HCT116 (cell line): ENCODE measurements at regions not wholly inside any gene's neighbourhood (a gene's known extent, or its start where the extent isn't known, plus 50 kb on each side); places are given as distances from the start of the nearest gene placed in this dataset.

Experiments used
- ATAC-seq: fragments of 200-7000 bp; cut with Tn5 transposase; 2 replicates; pipeline ENCODE4 v1.9.1; 2020; ENCODE audit warnings: mild to moderate bottlenecking, moderate library complexity
- BruUV-seq: library from RNA; stranded (reverse); fragments of 400-500 nt; replicated peaks from 2 replicates; lab custom pipeline; 2021; lab: Mats Ljungman, UMichigan
- CTCF ChIA-PET: fragments of 300-600 bp; sonication (Branson Sonifier 250); formaldehyde crosslinking; loops from one replicate; lab custom pipeline; 2021; ENCODE audit warnings: antibody characterized with exemption; lab: Charles Lee
- POLR2A ChIA-PET: fragments of 300-600, 350-600 bp; sonication (Branson Sonifier 250); formaldehyde crosslinking; loops from one replicate; lab custom pipeline; 2021; ENCODE audit warnings: antibody characterized with exemption; lab: Charles Lee
- RAD21 ChIA-PET, 2 experiments: fragments of 300-600 bp; sonication (Branson Sonifier 250); formaldehyde crosslinking; loops; one replicate each; lab custom pipeline; 2023; ENCODE audit warnings: low total read pairs in 2 of 2; ENCODE audit not compliant: uncharacterized antibody in 2 of 2, unreplicated experiment in 2 of 2, low non-redundant PET in 1 of 2; lab: Charles Lee
- DNase-seq: peaks from one replicate; pipeline ENCODE4 v3.0.0-alpha.2; 2010; ENCODE audit warnings: low read depth, low spot score
- H2AFZ ChIP-seq: fragments of 200-600 bp; shearing (Covaris generic), sonication (generic); 2 replicates; pipeline ENCODE4 v1.6.1; 2017; ENCODE audit warnings: low read depth, mixed run types, mixed read lengths, antibody characterized with exemption, low read length; ENCODE audit not compliant: poor library complexity, severe bottlenecking
- H3K27ac ChIP-seq: 2 replicates; pipeline ENCODE4 v1.5.1; 2012; ENCODE audit warnings: low read depth, low read length
- H3K27me3 ChIP-seq: fragments of 200-600 bp; sonication (generic); 2 replicates; pipeline ENCODE4 v1.6.1; 2016; ENCODE audit warnings: mixed run types, low read length, mixed read lengths; ENCODE audit not compliant: insufficient read depth
- H3K36me3 ChIP-seq, 2 experiments: fragments of 200-500 bp in 1 of 2; fragments of 200-600 bp in 1 of 2; sonication (Bioruptor generic) in 1 of 2; sonication (generic) in 1 of 2; 2 replicates each; pipeline versions ENCODE4 v1.5.1 to v1.6.1; 2014 to 2016; ENCODE audit warnings: low read length in 2 of 2, inconsistent platforms in 1 of 2, mixed read lengths in 1 of 2, mixed run types in 1 of 2; ENCODE audit not compliant: insufficient read depth in 2 of 2, control insufficient read depth in 1 of 2
- H3K4me1 ChIP-seq, 2 experiments: fragments of 200-600 bp in 1 of 2; sonication (generic) in 1 of 2; 2 replicates each; pipeline versions ENCODE4 v1.5.1 to v1.6.1; 2012 to 2017; ENCODE audit warnings: low read length in 2 of 2, inconsistent platforms in 1 of 2, mild to moderate bottlenecking in 1 of 2, mixed read lengths in 1 of 2, mixed run types in 1 of 2, moderate library complexity in 1 of 2; ENCODE audit not compliant: insufficient read depth in 2 of 2, control insufficient read depth in 1 of 2
- H3K4me2 ChIP-seq: fragments of 200-600 bp; sonication (generic); 2 replicates; pipeline ENCODE4 v1.6.1; 2017; ENCODE audit warnings: mixed run types, low read length, mixed read lengths
- H3K4me3 ChIP-seq, 2 experiments: fragments of 200-600 bp in 1 of 2; sonication (generic) in 1 of 2; replicated peaks in 1 of 2; 2 replicates each; pipeline ENCODE4 v1.5.1; 2011 to 2016; ENCODE audit warnings: low read length in 2 of 2, control low read depth in 1 of 2, low read depth in 1 of 2, mild to moderate bottlenecking in 1 of 2, mixed read lengths in 1 of 2, mixed run types in 1 of 2
- H3K79me2 ChIP-seq: fragments of 200-600 bp; sonication (generic); 2 replicates; pipeline ENCODE4 v1.6.1; 2017; ENCODE audit warnings: mild to moderate bottlenecking, mixed run types, low read length, moderate library complexity, mixed read lengths; ENCODE audit not compliant: insufficient read depth
- H3K9ac ChIP-seq: fragments of 200-600 bp; sonication (generic); 2 replicates; pipeline ENCODE4 v1.6.1; 2016; ENCODE audit warnings: low read length, mixed read lengths
- H3K9me2 ChIP-seq: fragments of 200-600 bp; sonication (generic), shearing (Covaris generic); 2 replicates; pipeline ENCODE4 v1.6.1; 2017; ENCODE audit warnings: mixed run types, mild to moderate bottlenecking, moderate library complexity; ENCODE audit not compliant: insufficient read depth
- H3K9me3 ChIP-seq, 2 experiments: fragments of 200-500 bp in 1 of 2; fragments of 200-600 bp in 1 of 2; sonication (Bioruptor generic) in 1 of 2; sonication (generic) in 1 of 2; 2 replicates each; pipeline ENCODE4 v1.6.1; 2014 to 2017; ENCODE audit warnings: low read length in 2 of 2, mixed read lengths in 2 of 2, inconsistent platforms in 1 of 2, low read depth in 1 of 2, mild to moderate bottlenecking in 1 of 2, mixed run types in 1 of 2, moderate library complexity in 1 of 2; ENCODE audit not compliant: control insufficient read depth in 1 of 2, insufficient read depth in 1 of 2
- H4K20me1 ChIP-seq: fragments of 200-600 bp; sonication (generic), shearing (Covaris generic); 2 replicates; pipeline ENCODE4 v1.6.1; 2017; ENCODE audit warnings: mixed run types, mild to moderate bottlenecking, moderate library complexity; ENCODE audit not compliant: insufficient read depth
- CBX3 ChIP-seq: IDR thresholded peaks from 2 replicates; pipeline ENCODE4 v1.6.1; 2012; ENCODE audit warnings: low read depth
- CEBPB ChIP-seq: IDR thresholded peaks from 2 replicates; pipeline ENCODE4 v1.6.1; 2012; ENCODE audit warnings: low read depth
- CTCF ChIP-seq, 3 experiments: fragments of 200-600 bp in 1 of 3; sonication (generic) in 1 of 3; IDR thresholded peaks in 2 of 3; conservative IDR thresholded peaks in 1 of 3; 2 replicates each; pipeline ENCODE4 v1.5.1; 2012 to 2017; ENCODE audit warnings: low read depth in 2 of 3, low read length in 2 of 3, antibody characterized with exemption in 1 of 3, borderline replicate concordance in 1 of 3, control low read depth in 1 of 3, mild to moderate bottlenecking in 1 of 3, mixed read lengths in 1 of 3, mixed run types in 1 of 3, moderate library complexity in 1 of 3; ENCODE audit not compliant: insufficient read depth in 1 of 3
- ELF1 ChIP-seq: IDR thresholded peaks from 2 replicates; pipeline ENCODE4 v1.6.1; 2012; ENCODE audit warnings: low read depth, borderline replicate concordance
- EZH2 ChIP-seq: fragments of 200-600 bp; sonication (generic); IDR thresholded peaks from 2 replicates; pipeline ENCODE4 v1.6.1; 2017; ENCODE audit warnings: antibody characterized with exemption, mixed run types
- EZH2phosphoT487 ChIP-seq: fragments of 200-600 bp; IDR thresholded peaks from 2 replicates; pipeline ENCODE4 v1.6.1; 2018; ENCODE audit warnings: antibody characterized with exemption, borderline replicate concordance
- FOSL1 ChIP-seq: IDR thresholded peaks from 2 replicates; pipeline ENCODE4 v1.6.1; 2012; ENCODE audit warnings: low read depth
- JUND ChIP-seq: IDR thresholded peaks from 2 replicates; pipeline ENCODE4 v1.6.1; 2012
- MAX ChIP-seq: IDR thresholded peaks from 2 replicates; pipeline ENCODE4 v1.6.1; 2012
- POLR2A ChIP-seq: IDR thresholded peaks from 2 replicates; pipeline ENCODE4 v1.7.0; 2011; ENCODE audit warnings: borderline replicate concordance; ENCODE audit not compliant: insufficient read depth, insufficient read length; ENCODE audit errors: extremely low read depth
- POLR2AphosphoS5 ChIP-seq: IDR thresholded peaks from 2 replicates; pipeline ENCODE4 v1.6.1; 2011; ENCODE audit warnings: mild to moderate bottlenecking, low read depth, low read length, moderate library complexity
- RAD21 ChIP-seq: IDR thresholded peaks from 2 replicates; pipeline ENCODE4 v1.6.1; 2012; ENCODE audit warnings: low read depth, mild to moderate bottlenecking
- SIN3A ChIP-seq: IDR thresholded peaks from 2 replicates; pipeline ENCODE4 v1.6.1; 2012; ENCODE audit warnings: low read depth
- TCF7L2 ChIP-seq: IDR thresholded peaks from 2 replicates; pipeline ENCODE4 v1.7.0; 2011; ENCODE audit warnings: borderline replicate concordance, inconsistent platforms; ENCODE audit not compliant: insufficient read depth, insufficient read length; ENCODE audit errors: extremely low read depth
- YY1 ChIP-seq: IDR thresholded peaks from 2 replicates; pipeline ENCODE4 v1.6.1; 2011; ENCODE audit warnings: low read length, low read depth, moderate library complexity, mild to moderate bottlenecking; ENCODE audit not compliant: insufficient replicate concordance; ENCODE audit errors: extremely low read depth
- ZBTB33 ChIP-seq: IDR thresholded peaks from 2 replicates; pipeline ENCODE4 v1.6.1; 2011; ENCODE audit warnings: mild to moderate bottlenecking, low read length, moderate library complexity; ENCODE audit not compliant: insufficient replicate concordance; ENCODE audit errors: extremely low read depth
- ZNF274 ChIP-seq: fragments of 200-500 bp; sonication (Bioruptor generic); IDR thresholded peaks from 2 replicates; pipeline ENCODE4 v1.6.1; 2014; ENCODE audit warnings: mild to moderate bottlenecking, low read depth, low read length, inconsistent platforms
- intact Hi-C: fragments of 100-400 bp; cut with micrococcal nuclease; formaldehyde crosslinking; loops from 2 replicates; pipeline ENCODE4 v1.10.0; 2022

GRCh38 chr2:118470297-118470696 is 377.2 kb downstream of the EN1 start:
- no peaks in the 10 kb centered on the region for H3K79me2 ChIP-seq
- peaks cover 6% of the 10 kb centered on the region; the same call in 1 of the 2 replicates for H3K27me3 ChIP-seq
- CTCF ChIA-PET = no interaction called here
- intact Hi-C loops = no loop called here
- no peaks in the 10 kb centered on the region for H3K9me3 ChIP-seq
- no TSS peak for BruUV-seq
- DNase-seq = no peak
- H3K36me3 ChIP-seq = no peaks in the 10 kb centered on the region
- H3K4me1 ChIP-seq = no peaks in the 10 kb centered on the region
- H2AFZ ChIP-seq = no peak overlapping the region
- no peak overlapping the region for H3K9ac ChIP-seq
- H3K27ac ChIP-seq = no peak overlapping the region
- TF ChIP-seq POLR2AphosphoS5 = no peak
- TF ChIP-seq CTCF (IDR thresholded peaks at IDR 0.05 in 2 of 3, conservative IDR thresholded peaks at IDR 0.05 in 1 of 3; ENCODE audit: borderline replicate concordance in 1 of 3, insufficient read depth in 1 of 3, low read depth in 2 of 3, low read length in 2 of 3) = no peak
- TF ChIP-seq RAD21 = no peak
- no peak for TF ChIP-seq CBX3
- no peak for TF ChIP-seq FOSL1
- TF ChIP-seq ELF1 = no peak
- no peak for TF ChIP-seq TCF7L2
- TF ChIP-seq ZBTB33 = no peak
- no peak for TF ChIP-seq POLR2A
- no peak for TF ChIP-seq YY1
- no peak for TF ChIP-seq SIN3A
- TF ChIP-seq EZH2phosphoT487 = no peak
- TF ChIP-seq EZH2 = no peak
- TF ChIP-seq CEBPB = no peak
- no peak for TF ChIP-seq ZNF274
- no peak for TF ChIP-seq MAX
- TF ChIP-seq JUND = no peak
- TF ChIP-seq, all 23 proteins: peak for 0
- POLR2A ChIA-PET = no interaction called here
- RAD21 ChIA-PET = no interaction called here
- Histone ChIP-seq H4K20me1 (no peaks in the 10 kb centered on the region), H3K4me2 (no peak overlapping the region), H3K4me3 (no peak overlapping the region), H3K9me2 (no peaks in the 10 kb centered on the region)
- no peak for ATAC-seq
